Hepatocyte (in vitro differentiated cells): ENCODE measurements at regions not wholly inside any gene's neighbourhood (a gene's known extent, or its start where the extent isn't known, plus 50 kb on each side); places are given as distances from the start of the nearest gene placed in this dataset.
"Not testable (repeated sequence)": the region's sequence is repeated elsewhere in the genome, so short reads cannot be mapped to it uniquely, and the experiment has no call there.

Experiments
- DNase-seq: peaks from one replicate; pipeline ENCODE4 v3.0.0-alpha.2; 2016; ENCODE audit warnings: low spot score
- H2AFZ ChIP-seq: fragments of 200-600 bp; sonication (generic); 2 replicates; pipeline ENCODE4 v1.6.0; 2016; ENCODE audit warnings: antibody characterized with exemption, mild to moderate bottlenecking
- H3K27ac ChIP-seq: fragments of 200-600 bp; sonication (generic); 2 replicates; pipeline ENCODE4 v1.5.1; 2016; ENCODE audit warnings: mild to moderate bottlenecking
- H3K27me3 ChIP-seq: fragments of 200-600 bp; sonication (generic); 2 replicates; pipeline ENCODE4 v1.6.1; 2016
- H3K36me3 ChIP-seq: fragments of 200-600 bp; sonication (generic); replicated peaks from 2 replicates; pipeline ENCODE4 v1.5.1; 2016; ENCODE audit warnings: low read depth; ENCODE audit not compliant: insufficient read depth
- H3K4me1 ChIP-seq: fragments of 200-600 bp; sonication (generic); 2 replicates; pipeline ENCODE4 v1.5.1; 2016; ENCODE audit warnings: mild to moderate bottlenecking, moderate library complexity; ENCODE audit not compliant: insufficient read depth
- H3K4me2 ChIP-seq: fragments of 200-600 bp; sonication (generic); 2 replicates; pipeline ENCODE4 v1.6.0; 2016
- H3K4me3 ChIP-seq: fragments of 200-600 bp; sonication (generic); 2 replicates; pipeline ENCODE4 v1.5.1; 2016; ENCODE audit warnings: mild to moderate bottlenecking
- H3K79me2 ChIP-seq: fragments of 200-600 bp; sonication (generic); 2 replicates; pipeline ENCODE4 v1.6.0; 2017; ENCODE audit warnings: mild to moderate bottlenecking
- H3K9me2 ChIP-seq: fragments of 200-600 bp; sonication (generic); replicated peaks from 2 replicates; pipeline ENCODE4 v1.6.0; 2017; ENCODE audit warnings: mild to moderate bottlenecking; ENCODE audit not compliant: insufficient read depth
- H3K9me3 ChIP-seq: fragments of 200-600 bp; sonication (generic); 2 replicates; pipeline ENCODE4 v1.5.1; 2016; ENCODE audit warnings: low read depth, mild to moderate bottlenecking
- H4K20me1 ChIP-seq: fragments of 200-600 bp; sonication (generic); 2 replicates; pipeline ENCODE4 v1.6.0; 2016; ENCODE audit warnings: mild to moderate bottlenecking; ENCODE audit not compliant: insufficient read depth, poor library complexity, severe bottlenecking
- CTCF ChIP-seq: fragments of 200-600 bp; sonication (generic); IDR thresholded peaks from 2 replicates; pipeline ENCODE4 v1.5.1; 2016; ENCODE audit warnings: antibody characterized with exemption, mild to moderate bottlenecking; ENCODE audit not compliant: poor library complexity
- EZH2 ChIP-seq: fragments of 200-600 bp; sonication (generic); IDR thresholded peaks from 2 replicates; pipeline ENCODE4 v1.6.1; 2016; ENCODE audit warnings: antibody characterized with exemption, mild to moderate bottlenecking, borderline replicate concordance
- EZH2phosphoT487 ChIP-seq: fragments of 200-600 bp; sonication (generic); IDR thresholded peaks from one replicate; pipeline ENCODE4 v1.6.1; 2018; ENCODE audit warnings: antibody characterized with exemption, mild to moderate bottlenecking, low read depth, moderate library complexity; ENCODE audit not compliant: unreplicated experiment, severe bottlenecking
- WGBS: methylation state at CpG from one replicate; pipeline ENCODE4 v1.1.6; 2016; ENCODE audit warnings: low lambda C conversion rate; ENCODE audit errors: missing lambda C conversion rate; 5-methylcytosine and 5-hydroxymethylcytosine counted together

DNA sequence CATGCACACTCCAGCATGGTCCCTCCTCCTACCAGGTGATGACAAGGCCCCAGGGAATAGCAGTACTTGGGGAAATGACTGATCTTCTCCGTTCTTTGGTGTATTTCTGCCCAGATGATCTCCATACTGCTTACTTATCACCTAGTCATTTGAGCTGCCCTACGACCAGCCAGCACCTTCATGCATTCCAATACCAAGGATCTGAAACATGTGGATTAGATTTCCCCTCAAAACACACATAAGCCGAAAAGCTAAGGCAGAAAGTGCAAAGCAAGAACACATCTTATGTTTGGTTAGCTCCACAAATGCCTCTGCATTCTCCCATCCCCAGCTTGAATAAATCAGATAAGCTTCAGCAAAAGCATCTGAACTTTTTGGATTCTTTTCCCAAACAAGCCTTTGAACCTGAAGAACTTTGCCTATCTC lies 64.8 kb upstream of the BCL6 start:
- WGBS: 38% methylated on average over 3 of the region's 3 CpGs
- no peaks in the 10 kb centered on the region for H3K36me3 ChIP-seq
- H3K4me3 ChIP-seq: no peak overlapping the region
- H4K20me1 ChIP-seq: no peaks in the 10 kb centered on the region
- no peaks in the 10 kb centered on the region for H3K79me2 ChIP-seq
- no peaks in the 10 kb centered on the region for H3K27me3 ChIP-seq
- TF ChIP-seq CTCF: no peak
- no peak for TF ChIP-seq EZH2
- TF ChIP-seq EZH2phosphoT487: no peak
- H3K4me1 ChIP-seq: peaks cover 32% of the 10 kb centered on the region
- no peaks in the 10 kb centered on the region for H3K9me3 ChIP-seq
- no peak overlapping the region for H2AFZ ChIP-seq
- no peaks in the 10 kb centered on the region for H3K9me2 ChIP-seq
- peak overlapping the region; percentile 58 for H3K4me2 ChIP-seq
- no peak for DNase-seq
- peak overlapping the region; percentile 85 for H3K27ac ChIP-seq

- Histone ChIP-seq H3K4me1 (peaks cover 32% of the 10 kb centered on the region), H3K9me2 (no peaks in the 10 kb centered on the region), H2AFZ (no peak overlapping the region), H3K36me3 (no peaks in the 10 kb centered on the region), H3K27me3 (no peaks in the 10 kb centered on the region), H3K9me3 (no peaks in the 10 kb centered on the region), H3K4me3 (no peak overlapping the region), H3K4me2 (no peak overlapping the region), H4K20me1 (no peaks in the 10 kb centered on the region), H3K79me2 (no peaks in the 10 kb centered on the region), H3K27ac (peak overlapping the region; percentile 85)
- DNase-seq: peak; percentile 58
- 67% methylated on average over 4 of the region's 4 CpGs for WGBS
- TF ChIP-seq EZH2phosphoT487 (no peak), CTCF (no peak), EZH2 (no peak)
Observed at GRCh38 chr3:187811585-187812250, 66.5 kb upstream of the BCL6 start.

- Histone ChIP-seq H3K4me1 (peaks cover 30% of the 10 kb centered on the region), H3K27ac (no peak overlapping the region), H3K79me2 (no peaks in the 10 kb centered on the region), H3K9me3 (no peaks in the 10 kb centered on the region), H2AFZ (no peak overlapping the region), H4K20me1 (no peaks in the 10 kb centered on the region), H3K27me3 (no peaks in the 10 kb centered on the region), H3K9me2 (no peaks in the 10 kb centered on the region), H3K36me3 (no peaks in the 10 kb centered on the region), H3K4me2 (no peak overlapping the region), H3K4me3 (no peak overlapping the region)
- WGBS: over 99% methylated on average over 5 of the region's 5 CpGs
- TF ChIP-seq EZH2 (no peak), EZH2phosphoT487 (no peak), CTCF (no peak)
- no peak for DNase-seq
Observed at GRCh38 chr3:187812496-187812895, 67.2 kb upstream of the BCL6 start.

DNA sequence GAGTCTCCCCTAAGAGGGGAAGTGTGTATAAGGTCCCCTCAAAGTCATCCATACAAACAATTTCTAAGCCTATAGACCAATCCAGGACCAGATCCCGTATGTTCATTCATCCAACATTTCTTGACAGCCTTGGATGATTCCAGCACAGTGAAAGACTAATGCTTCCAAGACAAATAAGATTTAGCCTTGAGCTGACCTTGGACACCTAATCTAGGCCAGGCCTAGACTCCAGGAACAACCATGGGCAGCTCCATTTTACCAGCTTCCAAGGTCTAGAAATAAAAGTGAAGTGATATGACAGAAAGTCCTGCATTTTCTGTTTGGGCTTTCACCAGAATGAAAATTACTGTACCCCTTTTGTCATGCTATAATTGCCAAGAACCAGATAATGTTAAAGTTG lies 67.9 kb upstream of the BCL6 start:
- Histone ChIP-seq H3K4me3 (no peak overlapping the region), H3K9me3 (no peaks in the 10 kb centered on the region), H2AFZ (no peak overlapping the region), H3K36me3 (no peaks in the 10 kb centered on the region), H3K79me2 (no peaks in the 10 kb centered on the region), H3K27ac (no peak overlapping the region), H4K20me1 (no peaks in the 10 kb centered on the region), H3K4me2 (no peak overlapping the region), H3K9me2 (no peaks in the 10 kb centered on the region), H3K27me3 (no peaks in the 10 kb centered on the region), H3K4me1 (peaks cover 23% of the 10 kb centered on the region)
- WGBS: 100% methylated on average over 1 of the region's 1 CpG
- TF ChIP-seq EZH2: no peak
- TF ChIP-seq EZH2phosphoT487: no peak
- TF ChIP-seq CTCF: no peak
- no peak for DNase-seq

GRCh38 chr3:187817766-187818165 lies 72.5 kb upstream of the BCL6 start:
- not testable (repeated sequence) for H3K4me2 ChIP-seq, H3K27ac ChIP-seq, H3K36me3 ChIP-seq, H3K9me3 ChIP-seq, H3K9me2 ChIP-seq, H3K79me2 ChIP-seq, H3K4me3 ChIP-seq, DNase-seq, H4K20me1 ChIP-seq, H3K4me1 ChIP-seq, H2AFZ ChIP-seq, H3K27me3 ChIP-seq
- WGBS: 93% methylated on average over 3 of the region's 3 CpGs
